ENCODE measurements at regions not wholly inside any gene's neighbourhood (a gene's known extent, or its start where the extent isn't known, plus 50 kb on each side); places are given as distances from the start of the nearest gene placed in this dataset.

DNA sequence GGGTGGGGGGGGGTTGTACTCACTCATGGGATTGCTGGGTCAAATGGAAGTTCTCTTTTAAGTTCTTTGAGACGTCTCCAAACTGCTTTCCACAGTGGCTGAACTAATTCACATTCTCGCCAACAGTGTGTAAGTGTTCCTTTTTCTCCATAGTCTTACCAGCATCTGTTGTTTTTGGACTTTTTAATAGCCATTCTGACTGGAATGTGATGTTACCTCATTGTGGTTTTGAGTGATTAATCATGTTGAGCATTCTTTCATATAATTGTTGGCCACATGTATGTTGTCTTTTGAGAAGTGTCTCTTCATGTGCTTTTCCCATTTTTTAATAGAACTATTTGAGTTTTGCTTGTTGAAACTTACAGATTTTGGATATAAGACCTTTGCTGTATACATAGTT, 94.9 kb upstream of the PLPPR1 start:
- TF ChIP-seq, protein P1, sequence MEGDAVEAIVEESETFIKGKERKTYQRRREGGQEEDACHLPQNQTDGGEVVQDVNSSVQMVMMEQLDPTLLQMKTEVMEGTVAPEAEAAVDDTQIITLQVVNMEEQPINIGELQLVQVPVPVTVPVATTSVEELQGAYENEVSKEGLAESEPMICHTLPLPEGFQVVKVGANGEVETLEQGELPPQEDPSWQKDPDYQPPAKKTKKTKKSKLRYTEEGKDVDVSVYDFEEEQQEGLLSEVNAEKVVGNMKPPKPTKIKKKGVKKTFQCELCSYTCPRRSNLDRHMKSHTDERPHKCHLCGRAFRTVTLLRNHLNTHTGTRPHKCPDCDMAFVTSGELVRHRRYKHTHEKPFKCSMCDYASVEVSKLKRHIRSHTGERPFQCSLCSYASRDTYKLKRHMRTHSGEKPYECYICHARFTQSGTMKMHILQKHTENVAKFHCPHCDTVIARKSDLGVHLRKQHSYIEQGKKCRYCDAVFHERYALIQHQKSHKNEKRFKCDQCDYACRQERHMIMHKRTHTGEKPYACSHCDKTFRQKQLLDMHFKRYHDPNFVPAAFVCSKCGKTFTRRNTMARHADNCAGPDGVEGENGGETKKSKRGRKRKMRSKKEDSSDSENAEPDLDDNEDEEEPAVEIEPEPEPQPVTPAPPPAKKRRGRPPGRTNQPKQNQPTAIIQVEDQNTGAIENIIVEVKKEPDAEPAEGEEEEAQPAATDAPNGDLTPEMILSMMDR (IDR thresholded peaks at IDR 0.05; ENCODE audit: low read depth, low read length, missing control alignments), result no peak
- peak; percentile 63 for DNase-seq (ENCODE audit: low read depth)
- no peak overlapping the region for H3K4me3 ChIP-seq (ENCODE audit: low read depth, low read length)
- in situ Hi-C loops (cut with HindIII; ENCODE audit: low sequenced_read_pairs), result no loop called here

DNA sequence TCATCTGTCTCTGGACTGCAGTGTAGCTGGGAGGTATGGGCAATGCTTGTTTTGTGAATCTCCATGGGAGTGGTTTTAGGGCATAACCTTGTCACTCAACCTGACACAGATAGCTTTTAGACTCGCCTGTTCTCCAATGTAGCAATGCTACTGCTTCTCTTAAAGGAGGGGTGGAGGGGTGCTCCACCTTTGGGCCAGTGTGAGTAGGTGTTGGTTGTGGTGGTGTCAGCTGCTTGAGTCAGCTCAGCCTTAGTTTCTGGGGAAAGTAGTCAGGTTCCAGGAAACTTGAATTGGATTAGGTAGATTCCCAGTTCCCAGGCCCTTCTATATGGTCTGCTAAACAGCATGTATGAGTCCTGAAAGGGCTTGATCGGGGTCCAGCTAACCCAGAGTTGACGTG, 91.1 kb upstream of the PLPPR1 start:
- TF ChIP-seq, protein P1 (IDR thresholded peaks at IDR 0.05; ENCODE audit: low read depth, low read length, missing control alignments), result no peak
- no peak for DNase-seq (ENCODE audit: low read depth)
- no peak overlapping the region for H3K4me3 ChIP-seq (ENCODE audit: low read depth, low read length)
- in situ Hi-C loops (cut with HindIII; ENCODE audit: low sequenced_read_pairs), result no loop called here

DNA sequence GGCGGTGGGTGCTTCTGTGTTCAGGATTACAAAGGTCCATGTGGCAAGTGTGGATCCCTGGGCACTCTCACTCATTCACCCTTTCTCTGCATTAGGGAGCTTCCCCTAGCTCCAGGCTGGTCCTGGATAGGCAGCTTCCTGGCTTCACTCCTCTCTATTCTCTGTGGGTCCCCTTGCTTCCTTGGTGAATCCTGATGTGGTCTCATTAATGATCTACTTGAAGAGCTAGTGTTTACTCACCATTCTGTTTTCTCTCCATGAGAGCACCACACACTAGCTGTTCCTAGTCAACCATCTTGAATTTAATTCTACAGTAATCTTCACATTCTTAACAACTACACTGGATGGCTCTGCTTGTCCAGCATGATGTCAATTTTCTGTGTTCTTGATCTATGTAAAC, 90.0 kb upstream of the PLPPR1 start:
- in situ Hi-C loops (cut with HindIII; ENCODE audit: low sequenced_read_pairs), result no loop called here
- no peak for DNase-seq (ENCODE audit: low read depth)
- TF ChIP-seq, protein P1 (IDR thresholded peaks at IDR 0.05; ENCODE audit: low read depth, low read length, missing control alignments), result no peak
- no peak overlapping the region for H3K4me3 ChIP-seq (ENCODE audit: low read depth, low read length)

DNA sequence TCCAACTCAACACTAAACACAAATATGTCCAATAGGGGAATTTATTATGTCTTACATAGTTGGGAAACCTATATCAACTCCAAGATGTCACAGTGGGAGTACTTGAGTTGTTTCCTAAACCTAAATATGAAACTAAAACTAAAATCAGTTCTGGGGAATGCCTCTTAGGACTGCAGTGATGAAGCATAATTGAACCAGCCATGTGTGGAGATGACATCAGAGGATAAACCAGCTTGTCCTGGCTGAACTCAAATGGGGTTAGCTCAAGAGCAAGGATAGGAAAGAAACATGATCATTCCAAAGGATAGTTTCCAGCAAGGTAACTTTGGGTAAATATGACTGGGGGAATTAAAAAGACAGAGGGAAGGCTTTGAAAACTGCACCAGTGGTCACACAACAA, 88.9 kb upstream of the PLPPR1 start:
- no peak for DNase-seq (ENCODE audit: low read depth)
- TF ChIP-seq, protein P1 (IDR thresholded peaks at IDR 0.05; ENCODE audit: low read depth, low read length, missing control alignments), result no peak
- H3K4me3 ChIP-seq (ENCODE audit: low read depth, low read length), result no peak overlapping the region
- in situ Hi-C loops (cut with HindIII; ENCODE audit: low sequenced_read_pairs), result no loop called here

DNA sequence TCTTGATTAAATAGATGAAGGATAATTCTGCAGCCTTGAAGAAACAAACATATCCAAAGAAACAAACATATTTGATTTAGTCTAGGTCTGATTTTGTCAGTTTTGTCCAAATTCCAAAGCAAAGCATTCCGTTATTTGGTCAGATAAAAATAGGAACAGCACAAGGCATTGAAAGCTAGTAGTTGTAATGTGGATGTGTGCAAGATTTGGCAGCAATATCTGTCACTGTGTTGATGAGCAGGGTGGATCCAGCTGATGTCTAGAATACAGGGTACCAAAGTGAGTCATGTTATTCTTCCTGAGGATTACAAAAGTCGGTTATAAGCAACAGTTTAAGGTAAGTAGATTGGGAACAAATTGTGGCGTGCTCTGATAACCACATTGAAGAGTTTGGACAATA, 69.3 kb upstream of the PLPPR1 start:
- no peak for DNase-seq (ENCODE audit: low read depth)
- no peak overlapping the region for H3K4me3 ChIP-seq (ENCODE audit: low read depth, low read length)
- TF ChIP-seq, protein P1 (IDR thresholded peaks at IDR 0.05; ENCODE audit: low read depth, low read length, missing control alignments), result no peak
- in situ Hi-C loops (cut with HindIII; ENCODE audit: low sequenced_read_pairs), result no loop called here

Measured in astrocyte of the cerebellum (primary cell).